GM19452 (cell line): ENCODE measurements at regions not wholly inside any gene's neighbourhood (a gene's known extent, or its start where the extent isn't known, plus 50 kb on each side); places are given as distances from the start of the nearest gene placed in this dataset.
"Not testable (repeated sequence)": the region's sequence is repeated elsewhere in the genome, so short reads cannot be mapped to it uniquely, and the experiment has no call there.

ENCODE experiments used
- ATAC-seq: cut with Tn5 transposase; IDR thresholded peaks from one replicate; pipeline ENCODE4 v1.9.1; 2021; ENCODE audit not compliant: unreplicated experiment

DNA sequence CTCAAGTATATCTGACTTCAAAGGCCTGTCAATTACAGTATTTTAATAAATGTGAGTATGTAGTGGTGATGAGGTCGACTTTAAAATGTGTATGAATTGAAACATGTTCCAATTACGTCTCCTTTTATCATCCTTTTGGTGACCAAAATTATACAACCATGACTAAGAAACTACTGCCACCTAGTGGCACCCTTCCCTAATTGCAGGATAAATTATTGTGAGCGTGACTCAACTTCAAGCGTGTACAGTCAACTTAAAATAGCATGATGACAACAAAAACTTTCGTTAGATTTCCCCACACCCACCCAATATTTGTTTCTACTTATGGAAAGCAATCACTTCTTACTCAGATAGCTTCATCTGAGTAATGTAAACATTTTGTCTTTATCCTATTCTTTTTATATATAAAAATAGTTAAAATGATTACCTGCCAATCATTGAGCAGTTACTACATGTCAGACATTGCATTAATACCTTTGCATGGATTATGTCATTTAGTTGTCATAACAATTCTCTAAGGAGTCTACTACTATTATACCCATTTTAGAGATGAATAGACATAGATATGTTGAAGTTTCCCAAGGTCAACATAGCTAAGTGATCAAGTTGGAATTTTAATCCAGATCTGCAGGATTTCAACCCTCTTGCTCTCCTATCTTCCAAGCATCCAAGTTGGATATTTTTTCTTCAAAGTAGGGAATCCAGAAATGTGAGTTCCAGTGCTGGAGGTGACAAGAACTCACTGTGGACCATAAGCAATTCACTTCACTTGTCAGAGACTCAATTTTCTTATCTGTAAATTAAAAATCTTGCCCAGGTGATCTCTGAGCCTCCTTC is 106.0 kb downstream of the MEX3B start:
- no peak for ATAC-seq

DNA sequence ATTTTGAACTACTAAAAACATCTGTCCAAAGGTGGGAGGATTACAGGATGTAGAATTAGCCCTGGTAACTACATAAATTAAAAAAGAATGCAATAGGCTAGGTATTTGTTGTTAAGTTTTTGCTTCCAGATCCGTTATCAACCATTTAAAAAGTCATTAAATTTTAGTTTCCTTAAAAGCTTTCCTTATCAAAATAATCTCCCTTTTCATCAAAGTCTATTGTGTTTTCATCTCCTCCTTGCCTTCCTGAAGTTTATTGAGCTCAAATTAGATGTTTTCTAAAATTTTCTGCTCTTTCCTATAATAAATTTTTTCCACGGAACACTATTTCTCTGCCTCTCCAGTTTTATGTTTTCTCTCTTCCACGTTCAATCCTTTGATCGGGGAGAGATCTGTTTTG is 108.6 kb downstream of the MEX3B start:
- ATAC-seq: no peak

DNA sequence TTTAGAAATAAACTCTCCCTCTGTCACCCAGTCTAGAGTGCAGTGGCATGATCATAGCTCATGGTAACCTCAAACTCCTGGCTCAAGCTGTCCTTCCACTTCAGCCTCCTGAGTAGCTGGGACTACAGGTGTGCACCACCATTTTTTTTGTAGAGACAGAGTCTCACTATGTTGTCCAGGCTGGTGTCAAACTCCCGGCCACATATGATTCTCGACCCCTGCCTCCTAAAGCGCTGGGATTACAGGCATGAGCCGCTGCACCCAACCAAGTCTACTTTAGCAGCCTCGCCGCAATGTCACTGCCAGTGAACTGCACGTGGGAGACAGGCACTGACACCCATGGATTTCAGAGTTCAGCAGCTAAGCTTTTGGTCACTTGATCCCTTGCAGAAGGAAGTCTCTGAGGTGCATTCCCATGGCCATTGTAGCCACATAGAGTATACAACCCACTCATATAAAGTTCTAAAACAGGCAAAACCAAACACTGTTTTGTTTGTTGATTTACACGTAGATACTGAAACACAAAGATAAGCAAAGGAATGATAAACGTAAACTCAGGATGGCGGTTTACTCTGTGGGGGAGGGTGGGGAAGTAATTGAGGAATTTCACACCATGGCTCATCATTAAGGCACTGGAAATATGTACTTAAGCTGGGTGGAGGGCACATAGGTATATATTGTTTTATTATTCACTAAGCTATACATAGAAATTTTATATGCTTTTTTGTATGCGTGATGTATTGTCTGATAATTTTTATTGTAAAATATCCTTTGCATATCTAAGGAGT is 115.0 kb downstream of the MEX3B start:
- ATAC-seq: no peak

DNA sequence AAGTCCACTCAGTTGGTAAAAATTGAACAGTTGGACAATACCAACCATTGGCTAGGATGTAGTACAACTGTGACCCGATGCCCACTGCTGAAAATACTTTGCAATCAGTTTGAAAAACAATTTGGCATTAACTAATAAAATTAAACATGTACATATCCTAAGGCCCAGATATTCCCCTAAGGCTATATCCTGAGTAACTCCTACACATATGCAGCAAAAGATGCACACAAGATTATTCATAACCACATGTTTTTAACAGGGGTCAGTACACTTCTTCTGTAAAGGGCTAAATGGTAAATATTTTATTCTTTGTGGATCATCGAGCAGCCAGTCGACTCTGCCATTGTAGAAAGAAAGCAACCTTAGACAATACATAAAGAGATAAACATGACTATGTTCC is 116.3 kb downstream of the MEX3B start:
- no peak for ATAC-seq

DNA sequence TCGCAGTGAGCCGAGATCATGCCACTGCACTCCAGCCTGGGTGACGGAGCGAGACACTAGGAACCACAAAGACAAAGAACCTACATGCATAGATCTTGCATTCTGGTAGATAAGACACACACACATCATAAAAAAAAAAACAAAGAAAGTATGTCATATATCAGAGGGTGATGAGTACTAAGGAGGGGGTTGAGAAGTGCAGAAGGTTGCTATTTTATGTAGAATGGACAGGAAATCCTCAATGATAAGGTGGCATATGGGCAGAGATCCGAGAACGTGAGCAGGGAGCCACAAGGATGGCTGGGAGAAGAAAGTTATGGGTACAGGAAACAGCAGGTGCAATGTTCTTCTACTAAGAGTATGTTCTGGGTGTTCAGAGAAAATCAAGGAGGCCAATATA is 118.8 kb downstream of the MEX3B start:
- no peak for ATAC-seq

DNA sequence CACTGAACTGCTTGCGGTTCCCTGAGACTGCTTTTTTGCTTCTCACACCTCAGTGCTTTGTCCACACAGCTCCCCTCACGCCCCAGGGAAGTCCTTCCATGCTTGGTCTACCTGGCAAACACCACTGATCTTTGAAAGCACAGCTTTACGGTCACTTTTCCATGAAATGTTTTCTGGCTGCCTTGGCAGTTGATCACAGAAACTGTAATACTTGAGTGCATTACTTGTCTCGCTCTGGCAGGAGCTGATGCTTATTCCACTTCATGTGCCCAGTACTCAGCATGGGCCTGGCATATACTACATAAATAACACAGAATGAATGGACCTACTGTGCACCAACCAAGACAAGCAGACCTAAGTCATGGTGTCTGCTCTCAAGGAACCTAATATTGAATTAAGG is 121.1 kb downstream of the MEX3B start:
- no peak for ATAC-seq

DNA sequence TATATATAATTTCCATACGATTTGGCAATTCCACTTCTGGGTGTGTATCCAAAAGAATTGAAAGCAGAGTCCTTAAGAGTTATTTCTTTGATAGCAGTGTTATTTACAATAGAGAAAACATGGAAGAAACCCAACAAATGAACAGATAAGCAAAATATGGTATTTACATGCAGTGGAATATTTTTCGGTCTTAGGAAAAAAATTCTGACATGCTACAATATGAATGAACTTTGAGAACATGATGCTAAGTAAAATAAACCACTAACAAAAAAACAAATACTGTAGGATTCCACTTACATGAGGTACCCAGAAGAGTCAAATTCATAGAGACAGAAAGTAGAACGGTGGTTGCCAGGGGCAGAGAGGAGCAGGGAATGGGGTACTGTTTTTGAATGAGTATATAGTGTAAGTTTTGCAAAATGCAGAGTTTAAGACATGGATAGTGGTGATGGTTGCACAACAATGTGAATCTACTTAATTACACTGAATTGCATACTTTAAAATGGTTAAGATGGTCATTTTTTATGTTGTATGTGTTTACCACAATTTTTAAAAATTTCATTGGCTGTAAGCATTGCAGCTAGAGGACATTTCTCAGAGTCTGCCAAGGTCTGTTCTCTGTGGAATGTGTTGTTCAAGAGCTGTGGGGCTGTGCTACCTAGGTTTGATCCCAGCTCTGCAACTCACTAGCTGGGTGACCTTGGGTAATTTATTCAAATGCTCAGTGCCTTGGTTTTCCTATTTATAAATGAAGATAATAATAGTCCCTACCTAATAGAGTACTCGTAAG is 122.1 kb downstream of the MEX3B start:
- no peak for ATAC-seq

DNA sequence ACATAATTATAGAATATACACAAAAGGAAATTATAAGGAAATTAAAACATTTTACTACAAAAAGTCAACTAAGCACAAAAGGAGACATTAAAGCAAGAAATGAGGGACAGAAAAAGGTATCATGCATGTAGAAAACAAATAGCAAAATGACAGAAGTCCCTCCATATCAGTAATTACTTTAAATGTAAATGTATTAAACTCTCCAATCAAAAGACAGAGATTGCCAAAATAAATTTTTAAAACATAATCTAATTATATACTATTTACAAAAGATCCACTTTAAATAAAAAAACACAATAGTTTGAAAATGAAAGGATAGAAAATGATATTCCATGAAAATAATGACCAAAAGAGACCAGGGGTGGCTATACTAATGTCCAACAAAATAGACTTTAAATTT is 123.7 kb downstream of the MEX3B start:
- no peak for ATAC-seq

DNA sequence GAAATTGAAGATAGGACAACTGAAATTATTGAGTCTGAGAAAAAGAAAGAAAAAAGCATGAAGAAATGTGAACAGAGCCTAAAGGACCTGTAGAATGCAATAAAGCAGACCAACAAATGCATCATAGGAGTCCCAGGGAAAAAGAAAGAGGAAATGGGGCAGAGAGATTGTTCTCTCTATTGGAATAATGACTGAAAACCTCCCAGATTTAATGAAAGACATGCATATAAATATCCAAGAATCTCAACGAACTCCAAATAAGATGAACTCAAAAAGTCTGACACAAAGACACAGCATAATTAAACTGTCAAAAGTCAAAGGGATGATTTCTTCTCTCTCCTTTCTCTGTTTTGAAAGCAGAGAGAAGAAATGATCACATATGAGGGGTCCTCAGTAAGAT is 124.7 kb downstream of the MEX3B start:
- ATAC-seq: no peak

DNA sequence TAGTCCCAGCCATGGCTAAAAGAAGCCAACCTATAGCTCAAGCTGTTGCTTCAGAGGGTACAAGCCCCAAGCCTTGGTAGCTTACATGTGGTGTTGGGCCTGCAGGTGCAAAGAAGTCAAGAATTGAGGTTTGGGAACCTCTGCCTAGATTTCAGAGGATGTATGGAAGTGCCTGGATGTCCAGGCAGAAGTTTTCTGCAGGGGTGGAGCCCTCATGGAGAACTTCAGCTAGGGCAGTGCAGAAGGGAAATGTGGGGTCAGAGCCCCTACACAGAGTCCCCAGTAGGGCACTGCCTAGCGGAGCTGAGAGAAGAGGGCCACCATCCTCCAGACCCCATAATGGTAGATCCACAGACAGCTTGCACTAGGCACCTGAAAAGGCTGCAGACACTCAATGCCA is 127.1 kb downstream of the MEX3B start:
- not testable (repeated sequence) for ATAC-seq

DNA sequence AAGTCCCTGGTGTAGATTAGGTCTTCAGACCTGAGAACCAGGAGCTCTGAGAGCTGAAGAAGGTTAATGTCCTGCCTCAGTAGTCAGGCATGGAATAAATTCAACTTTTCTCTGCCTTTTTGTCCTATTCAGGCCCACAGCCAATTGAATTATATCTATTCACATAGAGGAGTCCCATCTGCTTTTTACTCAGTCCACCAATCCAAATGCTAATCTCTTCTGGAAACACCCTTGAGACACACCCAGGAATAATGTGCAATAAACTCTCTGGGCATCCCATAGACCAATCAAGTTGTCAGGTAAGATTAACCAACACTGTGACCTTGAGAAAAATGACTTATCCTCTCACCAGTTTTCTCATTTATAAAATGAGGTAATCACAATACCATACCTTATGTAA is 129.4 kb downstream of the MEX3B start:
- no peak for ATAC-seq

DNA sequence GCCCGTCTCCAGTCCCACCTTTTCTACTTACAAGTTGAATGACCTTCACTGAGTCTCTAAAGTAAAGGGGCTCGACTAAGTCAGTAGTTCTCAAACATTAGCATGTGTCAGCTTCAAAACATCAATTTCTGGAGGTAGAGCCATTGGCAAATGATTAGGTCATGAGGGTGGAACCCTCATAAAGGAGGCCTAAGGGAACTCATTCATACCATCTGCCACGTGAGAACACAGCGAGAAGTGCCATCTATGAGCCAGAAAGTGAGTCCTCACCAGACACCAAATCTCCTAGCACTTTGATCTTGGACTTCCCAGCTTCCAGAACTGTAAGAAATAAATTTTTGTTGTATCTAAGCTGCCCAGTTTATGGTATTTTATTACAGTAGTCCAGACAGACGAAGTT is 129.8 kb downstream of the MEX3B start:
- ATAC-seq: no peak

DNA sequence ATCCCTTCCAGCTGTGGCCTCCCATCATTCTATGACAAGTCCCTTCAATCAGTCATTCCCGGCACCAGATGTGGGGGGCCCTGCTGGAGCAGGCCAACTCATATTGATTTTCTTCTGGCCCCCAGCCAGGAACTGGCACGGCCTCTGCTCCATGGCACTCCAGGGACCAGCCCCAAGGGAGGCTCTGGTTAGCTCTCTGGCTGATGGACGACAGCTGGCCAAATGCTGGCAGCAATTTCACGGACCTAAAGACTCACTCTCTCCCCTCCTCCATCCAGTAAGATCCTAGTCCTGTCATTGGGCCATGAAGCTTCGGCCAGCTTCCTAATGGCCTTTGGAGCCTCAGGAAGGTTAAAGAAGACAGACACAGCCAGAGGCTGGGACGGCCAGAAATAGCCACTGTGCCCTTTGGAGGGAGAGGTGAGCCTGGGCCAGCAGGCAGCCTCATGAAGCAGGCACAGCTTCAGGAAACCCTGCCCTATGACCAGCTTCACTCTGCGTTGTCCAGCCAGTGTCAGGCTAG is 131.0 kb downstream of the MEX3B start:
- ATAC-seq: no peak

DNA sequence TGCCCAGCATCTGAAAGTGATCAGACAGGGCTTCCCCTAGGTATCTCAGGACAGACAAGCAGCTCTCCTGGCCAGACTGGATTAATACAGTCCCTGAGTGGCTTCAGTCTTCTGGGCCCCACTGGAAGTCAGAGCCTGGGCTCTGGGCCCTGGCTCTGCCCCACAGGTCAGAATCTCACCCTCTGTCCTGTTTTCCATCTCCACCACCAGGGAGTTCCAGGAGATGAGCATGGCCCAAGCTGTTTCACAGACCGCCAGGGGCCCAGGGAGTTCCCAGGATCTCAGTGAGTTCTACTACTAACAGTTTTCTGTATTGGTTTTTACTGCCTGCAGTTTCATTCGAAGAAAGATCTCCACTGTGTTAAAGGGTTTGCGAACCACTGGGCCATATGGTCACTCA is 131.5 kb downstream of the MEX3B start:
- ATAC-seq: no peak

DNA sequence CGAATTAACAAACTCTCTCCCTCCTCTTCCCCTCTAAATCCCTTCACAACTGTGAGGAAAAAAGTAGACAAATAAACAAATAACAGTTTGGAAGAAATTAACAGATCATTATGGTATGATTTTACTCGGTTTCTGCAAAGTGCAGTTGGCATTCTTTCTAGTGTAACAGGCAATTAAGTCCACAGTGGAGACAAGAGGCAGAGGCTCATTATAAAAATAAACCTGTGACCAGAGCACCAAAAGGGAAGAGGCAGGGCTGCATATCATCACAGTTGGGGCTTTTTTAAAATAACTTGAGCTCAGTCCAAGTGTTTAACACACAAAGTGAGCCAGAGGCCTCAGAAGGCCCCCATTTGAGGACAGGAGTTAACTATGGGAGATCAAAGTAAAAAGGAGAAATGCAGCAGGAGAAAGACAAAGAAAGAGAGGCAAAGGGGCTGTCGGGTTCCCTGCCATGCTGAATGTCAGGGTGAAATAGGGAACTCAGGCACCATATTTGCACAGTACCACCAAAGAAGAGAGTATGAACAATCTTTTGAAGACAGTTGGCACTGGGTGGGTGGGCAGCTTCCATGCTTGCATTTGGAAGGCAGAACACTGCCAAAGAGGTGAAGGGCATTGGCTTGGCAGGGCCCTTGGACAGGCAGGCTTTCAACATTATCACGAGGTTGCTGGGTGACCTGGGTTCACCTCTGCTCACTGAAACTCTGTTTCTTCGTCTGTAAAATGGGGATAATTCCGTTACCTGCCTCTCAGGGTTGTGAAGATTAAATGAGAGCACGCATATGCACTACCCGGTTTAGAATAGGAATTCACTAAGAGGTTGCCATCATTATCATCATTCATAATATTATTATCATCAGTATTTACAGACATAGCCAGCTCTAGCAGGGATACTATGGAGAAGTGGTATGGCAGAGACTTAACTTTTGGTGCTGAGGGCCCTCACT is 134.5 kb downstream of the MEX3B start:
- no peak for ATAC-seq

DNA sequence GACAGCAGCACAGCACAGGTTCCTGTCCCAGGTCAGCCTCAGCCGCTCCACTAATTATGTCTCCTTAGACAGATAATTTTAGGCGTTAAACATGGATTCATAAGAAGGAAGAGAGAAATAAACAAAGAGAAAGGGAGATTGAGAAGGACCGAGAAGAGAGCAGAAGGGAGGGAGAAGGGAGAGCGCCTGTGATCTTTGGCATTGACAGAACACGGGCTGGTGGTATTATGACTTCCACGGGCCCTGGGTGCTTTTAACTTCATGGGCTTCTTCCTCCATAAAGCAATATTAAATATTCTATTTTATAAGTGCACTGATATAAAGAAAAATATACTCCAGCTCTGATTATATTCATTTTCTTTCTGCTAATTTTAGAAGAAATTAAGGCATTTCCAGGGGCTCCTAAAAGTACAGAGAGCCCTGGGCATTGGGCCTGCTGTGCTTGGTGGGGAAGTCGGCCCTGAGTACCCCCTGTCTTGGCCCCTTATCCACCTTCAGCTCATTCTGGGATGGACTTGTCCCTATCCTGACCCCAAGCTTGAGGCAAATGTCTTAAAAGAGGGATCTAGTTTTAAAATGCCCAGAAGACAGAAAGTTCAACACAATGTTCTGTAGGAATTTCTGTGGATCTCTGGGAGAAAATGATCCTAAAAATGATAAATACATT is 135.3 kb downstream of the MEX3B start:
- ATAC-seq: no peak

DNA sequence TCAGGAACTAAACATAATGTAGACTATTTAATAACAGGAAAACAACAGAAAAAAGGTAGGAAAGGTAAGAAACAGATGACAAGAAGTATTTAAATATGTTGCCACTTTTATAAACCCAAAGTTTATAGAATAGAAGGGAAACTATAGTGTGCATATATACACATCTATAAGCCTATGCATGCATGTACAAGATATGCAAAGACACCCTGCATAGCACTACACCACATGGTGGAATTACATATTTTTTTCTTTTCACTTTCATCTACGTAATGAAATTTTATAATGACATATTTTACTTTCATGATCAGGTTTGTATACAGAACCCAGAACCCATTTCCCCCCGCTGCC is 136.8 kb downstream of the MEX3B start:
- no peak for ATAC-seq

DNA sequence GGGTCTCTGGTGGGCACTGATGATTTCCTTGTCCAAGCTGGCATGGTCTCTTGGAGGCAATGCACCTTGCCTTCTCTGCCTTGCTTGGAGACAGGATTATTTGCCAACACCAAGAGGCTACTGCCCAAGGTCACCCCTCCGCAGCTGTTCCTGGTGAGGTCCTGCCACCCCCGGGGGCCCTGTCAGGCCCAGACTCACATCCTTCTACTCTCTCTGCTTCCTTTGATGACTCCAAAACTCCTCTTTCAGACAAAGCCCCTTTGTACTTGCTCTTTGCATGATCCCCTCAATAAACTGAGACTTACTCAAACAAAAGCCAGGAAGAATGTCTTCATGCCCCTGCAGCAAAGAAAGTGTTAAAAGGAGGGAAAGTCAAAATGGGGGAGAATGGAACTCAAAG is 137.7 kb downstream of the MEX3B start:
- no peak for ATAC-seq

DNA sequence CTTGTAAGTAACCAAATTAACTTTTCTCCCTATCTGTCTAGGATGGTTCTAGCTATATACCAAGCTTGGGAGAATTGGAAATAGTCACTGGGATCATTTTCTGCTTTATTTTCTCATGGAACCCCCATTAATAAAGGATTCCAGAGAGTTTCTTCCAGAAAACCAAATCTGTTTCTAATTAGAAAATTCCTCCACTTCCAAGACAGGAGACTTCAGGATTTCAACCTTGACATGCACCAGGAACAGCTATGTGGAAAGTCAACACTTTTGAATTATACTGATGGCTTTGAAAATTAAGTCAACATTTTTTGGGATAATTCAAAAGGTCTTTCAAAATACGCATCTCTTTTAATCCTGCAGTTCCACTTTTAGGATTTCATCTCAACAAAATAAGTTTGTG is 138.3 kb downstream of the MEX3B start:
- ATAC-seq: no peak

DNA sequence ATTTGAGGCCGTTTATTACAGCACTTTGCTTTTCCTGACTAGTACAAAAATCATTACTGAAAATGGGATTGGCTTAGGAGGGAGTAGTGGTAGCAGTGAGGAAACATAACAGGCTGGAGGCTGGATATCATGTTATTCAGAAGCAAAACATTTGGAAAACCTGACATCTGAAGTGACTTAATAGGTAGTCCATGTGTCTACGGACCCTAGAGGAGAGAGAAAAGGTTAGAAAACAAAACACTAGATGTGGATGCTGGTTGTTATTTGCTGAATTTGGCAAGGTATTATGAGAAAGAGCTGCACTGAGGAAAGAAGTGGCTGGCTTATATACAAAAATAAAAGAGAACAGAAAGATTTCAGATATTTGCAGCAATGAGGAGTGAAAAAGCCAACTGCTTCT is 139.9 kb downstream of the MEX3B start:
- no peak for ATAC-seq
